ENCODE measurements at regions not wholly inside any gene's neighbourhood (a gene's known extent, or its start where the extent isn't known, plus 50 kb on each side); places are given as distances from the start of the nearest gene placed in this dataset.
"Not testable (repeated sequence)": the region's sequence is repeated elsewhere in the genome, so short reads cannot be mapped to it uniquely, and the experiment has no call there.

DNA sequence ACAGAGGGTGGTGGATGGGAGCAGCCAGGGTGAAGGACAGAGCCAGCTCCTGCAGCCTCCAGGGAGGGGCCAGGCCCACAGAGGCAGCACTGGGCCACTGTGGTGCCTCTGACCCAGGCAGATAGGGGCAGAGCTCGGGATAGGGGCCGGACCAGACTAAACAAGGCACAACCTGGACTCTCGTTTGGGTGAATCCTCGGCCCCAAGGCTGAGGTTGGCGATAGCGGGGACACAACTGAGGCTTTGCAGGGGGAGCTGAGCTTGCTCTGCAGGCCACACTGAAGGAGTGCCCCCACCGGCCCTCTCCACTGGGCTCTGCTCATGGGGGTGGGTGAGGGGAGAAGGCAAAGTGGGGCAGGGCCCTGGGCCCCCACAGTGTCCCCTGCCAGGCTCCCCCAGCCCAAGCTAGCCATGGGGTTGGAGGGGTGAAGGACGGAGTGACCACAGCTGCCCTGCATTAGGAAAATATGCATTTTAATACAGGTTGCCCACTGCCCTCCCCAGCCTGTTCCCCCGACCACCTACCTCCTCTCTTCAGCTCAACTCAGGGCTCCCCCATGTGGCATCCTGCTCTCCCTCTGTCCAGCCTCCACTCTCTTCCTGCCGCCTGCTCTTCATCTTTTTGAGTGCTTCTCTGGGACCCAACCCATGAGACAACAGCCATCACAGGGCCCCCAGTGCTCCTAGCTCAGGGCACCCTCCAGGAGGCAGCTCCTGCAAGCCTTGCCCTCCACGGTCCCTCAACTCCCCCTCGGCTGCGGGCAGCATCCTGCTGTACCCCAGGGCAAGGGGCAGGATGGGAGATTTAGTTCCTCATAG, 152.8 kb downstream of the INHBB start:
- no peak for DNase-seq (ENCODE audit: low read depth)

DNA sequence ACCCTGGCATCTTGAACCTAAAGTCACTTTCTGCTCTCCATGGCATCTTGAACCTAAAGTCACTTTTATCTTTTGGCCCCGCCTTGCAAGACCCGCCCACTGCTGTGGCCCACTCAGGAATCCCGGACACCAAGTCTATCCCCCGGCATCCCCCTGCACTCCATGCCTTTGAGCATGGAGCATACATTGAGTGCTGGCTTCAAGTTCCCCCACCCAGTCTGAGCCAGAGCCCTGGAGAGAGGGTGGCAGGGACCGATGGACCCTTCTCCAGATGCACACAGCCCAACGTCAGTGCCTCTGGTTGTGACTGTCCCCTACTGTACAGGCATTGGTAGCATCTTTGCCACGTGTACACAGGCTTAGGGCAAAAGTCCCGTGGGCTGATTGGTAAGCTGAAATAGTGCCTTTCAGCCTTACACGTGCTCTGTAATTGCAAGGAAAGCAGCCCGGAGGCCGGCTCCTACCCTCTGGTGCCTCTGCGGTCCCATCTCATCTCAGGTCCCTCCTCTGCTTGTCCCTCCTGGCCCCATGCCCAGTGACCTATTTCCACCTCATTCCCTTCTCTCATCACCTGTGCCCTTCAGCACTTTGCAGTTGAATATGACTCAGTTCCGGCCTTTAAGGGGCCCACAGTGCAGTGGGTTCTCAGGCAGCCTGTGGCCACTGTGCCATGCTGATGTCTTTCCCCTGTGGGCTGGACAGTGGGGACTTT, 154.0 kb downstream of the INHBB start:
- DNase-seq (ENCODE audit: low read depth): no peak

DNA sequence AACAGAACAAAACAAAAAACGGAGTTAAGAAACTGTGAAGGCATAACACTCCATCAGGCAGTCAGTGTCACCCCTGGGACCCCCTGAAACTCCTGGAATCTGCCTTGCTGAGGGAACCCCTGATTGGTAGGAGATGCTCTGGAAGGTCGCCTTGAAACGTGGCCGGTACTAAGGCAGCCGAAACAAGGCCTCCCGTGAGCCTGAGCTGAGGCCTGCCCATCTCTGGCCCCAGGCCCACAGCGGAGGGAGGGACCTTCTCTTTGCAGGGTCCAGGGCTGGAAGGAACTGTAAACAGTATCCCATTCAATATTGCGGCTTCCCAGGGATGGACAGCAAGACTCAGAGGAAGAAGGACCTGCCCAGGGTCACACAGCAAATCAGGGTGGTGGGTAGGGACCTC, 155.7 kb downstream of the INHBB start:
- no peak for DNase-seq (ENCODE audit: low read depth)

DNA sequence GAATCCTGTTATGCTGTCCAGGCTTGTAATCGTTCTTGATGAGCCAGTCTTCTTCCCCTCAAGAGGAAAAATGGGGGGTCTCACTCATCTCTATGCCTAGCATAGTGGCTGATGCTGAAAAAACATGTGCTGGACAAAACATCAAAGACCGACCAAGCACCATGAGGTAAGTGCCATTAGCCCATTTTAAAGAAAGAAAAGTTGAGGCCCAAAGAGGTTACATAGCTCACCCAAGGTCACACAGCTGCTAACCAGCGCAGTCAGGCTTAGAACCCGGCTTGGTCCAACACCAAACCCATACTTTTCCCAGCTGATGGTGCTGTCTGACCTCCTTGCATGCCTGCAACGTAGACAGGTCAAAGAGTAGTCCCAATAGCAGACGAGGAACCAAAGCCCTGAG, 156.4 kb downstream of the INHBB start:
- DNase-seq (ENCODE audit: low read depth): no peak

DNA sequence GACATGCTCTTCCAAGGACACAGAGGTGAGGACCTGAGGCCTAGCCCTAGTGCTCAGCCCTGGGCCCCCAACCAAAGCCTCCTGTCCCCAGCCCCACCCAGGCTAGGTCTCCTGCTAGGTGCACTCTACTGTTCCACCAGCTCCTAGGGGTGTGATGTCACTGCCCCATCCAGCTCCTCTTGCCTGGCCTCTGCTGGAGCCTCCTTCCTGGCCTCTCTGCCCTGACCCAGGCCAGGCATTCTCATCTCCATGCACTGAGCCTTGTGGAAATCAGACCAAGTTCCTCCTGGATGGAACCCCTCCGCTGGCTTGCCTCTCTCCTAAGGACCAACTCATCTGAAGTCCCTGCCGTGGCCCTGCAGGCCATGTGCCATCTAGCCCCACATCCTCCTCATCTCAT, 156.8 kb downstream of the INHBB start:
- no peak for DNase-seq (ENCODE audit: low read depth)

DNA sequence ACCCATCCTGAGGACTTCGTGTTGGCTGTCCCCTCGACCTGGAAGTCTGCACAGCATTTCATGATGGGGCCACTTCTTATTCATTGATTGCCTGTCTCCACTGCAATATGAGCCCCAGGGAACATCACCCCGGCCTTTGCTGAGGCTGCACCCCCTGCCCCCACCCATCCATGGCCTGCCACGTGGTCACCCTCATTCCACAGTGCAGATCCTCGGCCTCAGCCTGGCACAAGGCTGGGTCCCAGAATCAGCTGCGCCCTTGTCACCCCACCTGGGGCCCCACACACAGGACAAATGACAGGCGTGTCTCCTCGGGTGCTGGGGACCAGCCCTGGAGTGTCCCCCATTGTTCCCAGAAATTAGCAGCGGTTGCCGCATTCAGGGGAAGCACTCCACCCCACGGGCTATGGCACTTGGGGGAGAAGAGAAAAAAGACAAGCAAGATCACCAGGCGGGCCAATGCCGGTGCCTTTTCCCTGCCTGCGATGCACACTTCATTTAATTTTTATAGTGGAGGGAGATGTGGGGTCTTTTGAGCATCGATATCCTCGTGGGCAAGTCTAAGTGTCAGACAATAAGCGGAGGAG, 157.4 kb downstream of the INHBB start:
- DNase-seq (ENCODE audit: low read depth): no peak

DNA sequence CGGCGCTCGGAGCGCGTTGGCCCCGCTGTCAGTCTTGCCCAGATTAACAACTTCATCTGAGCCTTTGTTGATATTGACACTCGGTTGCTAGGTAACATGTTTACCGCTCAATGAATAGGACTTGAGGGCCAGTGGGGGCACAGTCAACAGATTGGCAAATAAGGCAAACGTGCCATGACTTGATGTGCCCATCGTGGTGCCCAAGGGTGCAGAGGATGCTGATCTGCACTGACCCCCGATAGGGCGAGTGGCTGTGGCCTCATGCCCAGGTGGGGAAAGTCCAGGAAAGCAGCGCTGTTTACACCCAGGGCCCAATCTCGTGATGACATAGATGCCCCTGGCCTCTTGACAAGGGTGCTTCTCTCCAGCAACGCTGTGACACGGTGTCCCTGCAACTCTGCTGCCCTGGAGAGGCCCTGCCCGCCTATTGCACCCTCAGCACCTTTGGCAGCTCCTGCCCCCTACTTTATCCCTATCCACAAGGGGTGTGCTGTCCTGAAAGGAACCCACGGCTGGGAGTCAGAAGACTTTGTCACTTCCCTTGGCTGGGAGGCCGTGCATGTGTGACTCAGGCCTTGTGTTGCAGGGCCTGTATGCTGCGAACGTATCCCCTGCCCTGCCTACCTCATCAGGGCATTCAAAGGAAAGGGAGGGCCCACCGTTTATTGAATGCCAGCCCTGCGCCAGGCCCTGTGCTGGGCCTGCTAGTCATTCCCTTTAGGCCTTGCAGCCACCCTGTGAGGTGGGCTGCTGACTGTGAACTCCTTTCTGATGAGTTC, 158.0 kb downstream of the INHBB start:
- DNase-seq (ENCODE audit: low read depth): no peak

DNA sequence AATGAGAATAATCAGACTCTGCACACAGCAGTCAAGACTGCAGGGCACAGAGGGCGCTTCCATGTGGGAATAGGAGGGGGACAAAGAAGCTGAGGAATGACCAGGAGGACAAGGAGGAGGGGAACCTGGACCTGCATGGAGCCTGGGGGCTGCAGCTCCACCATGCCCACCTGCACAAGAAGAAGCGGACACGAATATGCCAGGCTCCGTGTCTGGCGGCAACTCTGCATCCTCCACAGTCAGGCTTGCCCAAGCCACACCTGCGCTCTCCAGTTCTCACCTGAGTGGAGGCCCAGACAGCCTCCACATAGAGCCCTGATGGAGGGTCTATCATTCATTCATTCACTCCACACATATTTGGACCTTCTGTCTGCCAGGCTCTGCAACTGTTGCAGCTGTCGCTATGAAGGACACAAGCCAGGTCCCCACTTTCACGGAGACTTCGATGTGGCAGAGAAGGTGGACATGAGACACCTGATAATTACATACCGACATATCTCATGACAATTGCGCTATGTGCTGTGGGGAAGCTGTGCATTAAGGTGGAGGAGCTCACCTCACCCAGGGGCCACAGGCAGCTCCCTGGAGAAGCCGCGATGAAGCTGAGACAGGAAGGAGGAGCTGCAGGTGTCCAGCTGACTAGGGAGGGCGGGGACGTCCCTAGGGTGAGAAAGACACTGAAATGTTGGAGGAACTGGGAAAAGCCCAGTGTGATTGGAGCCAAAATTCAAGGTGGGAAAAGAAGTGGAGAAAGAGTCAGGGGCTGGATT, 159.2 kb downstream of the INHBB start:
- DNase-seq (ENCODE audit: low read depth): no peak

DNA sequence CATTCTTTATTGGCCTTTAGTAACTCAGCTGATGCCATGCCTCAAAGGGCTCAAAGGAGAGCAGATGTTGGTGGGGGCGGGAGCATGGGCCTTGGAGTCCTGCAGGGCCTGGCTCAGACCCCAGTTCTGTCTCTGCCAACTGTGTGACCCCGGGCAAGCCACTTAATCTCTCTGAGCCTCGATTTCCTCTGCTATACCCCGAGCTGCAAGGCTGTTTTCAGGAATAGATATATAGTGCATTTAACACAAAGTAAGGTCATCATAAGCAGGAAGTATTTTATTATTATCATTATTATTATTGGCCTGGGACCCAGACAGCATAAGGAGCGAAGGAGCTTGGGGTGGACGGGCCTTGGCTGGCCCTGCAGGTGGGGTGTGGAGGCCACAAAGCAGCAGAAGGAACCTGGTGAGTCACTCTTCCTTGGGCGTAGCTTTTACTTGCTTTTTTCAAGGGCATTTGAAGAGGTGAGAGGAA, 162.7 kb downstream of the INHBB start:
- DNase-seq (ENCODE audit: low read depth): no peak

DNA sequence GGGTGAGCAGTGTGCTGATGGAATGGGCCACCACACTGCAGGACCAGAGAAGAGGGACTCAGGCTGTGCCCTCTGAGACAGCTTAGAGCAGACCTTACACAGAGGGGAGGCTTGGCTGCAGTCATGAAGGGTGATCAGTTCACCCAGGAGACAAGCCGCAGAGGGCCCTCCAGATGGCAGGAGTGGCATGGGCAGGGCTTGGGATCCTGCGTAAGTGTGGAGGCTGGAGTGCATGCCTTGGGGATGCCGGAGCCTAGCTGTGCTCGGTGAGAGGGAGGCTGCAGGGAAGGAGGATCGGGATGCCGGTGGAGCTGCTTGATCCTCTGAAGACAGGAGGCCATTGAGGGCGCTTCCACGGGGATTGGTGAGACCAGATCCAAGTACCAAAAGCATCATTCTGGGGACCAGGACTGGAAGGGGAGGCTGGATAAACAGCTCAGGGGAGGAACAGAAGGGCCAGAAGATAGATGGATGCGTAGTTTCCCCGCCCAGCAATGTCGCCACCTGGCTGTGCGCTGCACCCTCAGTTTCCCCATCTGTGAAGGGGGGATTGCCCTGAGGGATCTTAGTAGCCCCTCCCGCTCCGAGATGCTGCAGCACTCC, 163.4 kb downstream of the INHBB start:
- no peak for DNase-seq (ENCODE audit: low read depth)

DNA sequence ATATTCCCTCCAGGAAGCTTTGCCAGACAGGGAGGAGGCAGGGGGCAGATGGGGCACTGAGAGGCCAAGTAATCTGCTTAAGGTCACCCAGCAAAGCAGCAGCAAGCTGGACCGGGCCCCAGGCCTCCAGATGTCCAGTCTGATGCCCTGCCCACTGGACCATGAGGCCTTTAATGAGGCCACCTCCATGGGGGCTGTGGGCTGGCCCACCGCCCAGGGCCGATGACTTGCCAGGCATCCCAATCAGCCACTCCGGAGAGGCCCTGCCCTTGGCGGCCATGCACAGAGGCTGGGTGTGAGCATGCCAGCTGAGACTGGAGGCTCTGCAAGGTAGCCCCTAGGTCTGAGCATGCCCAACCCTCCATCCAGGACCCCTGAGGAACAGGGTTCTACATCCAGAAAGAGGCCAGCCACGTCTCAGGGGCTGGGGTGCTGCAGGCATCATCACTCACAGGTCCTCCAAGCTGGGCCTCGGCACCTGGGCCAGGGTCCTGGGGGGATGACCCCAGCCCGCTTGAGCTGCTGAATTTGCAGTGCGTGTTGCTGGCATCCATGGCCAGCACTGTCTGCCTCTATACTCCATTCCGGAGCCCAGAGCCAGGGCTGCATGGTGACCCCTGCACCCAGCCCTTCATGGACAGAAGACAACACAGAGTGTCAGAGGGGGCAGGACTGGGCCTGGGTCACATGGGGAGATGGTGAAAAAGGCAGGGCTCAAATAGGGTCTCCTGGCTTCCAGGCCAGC, 164.2 kb downstream of the INHBB start:
- DNase-seq (ENCODE audit: low read depth): no peak

DNA sequence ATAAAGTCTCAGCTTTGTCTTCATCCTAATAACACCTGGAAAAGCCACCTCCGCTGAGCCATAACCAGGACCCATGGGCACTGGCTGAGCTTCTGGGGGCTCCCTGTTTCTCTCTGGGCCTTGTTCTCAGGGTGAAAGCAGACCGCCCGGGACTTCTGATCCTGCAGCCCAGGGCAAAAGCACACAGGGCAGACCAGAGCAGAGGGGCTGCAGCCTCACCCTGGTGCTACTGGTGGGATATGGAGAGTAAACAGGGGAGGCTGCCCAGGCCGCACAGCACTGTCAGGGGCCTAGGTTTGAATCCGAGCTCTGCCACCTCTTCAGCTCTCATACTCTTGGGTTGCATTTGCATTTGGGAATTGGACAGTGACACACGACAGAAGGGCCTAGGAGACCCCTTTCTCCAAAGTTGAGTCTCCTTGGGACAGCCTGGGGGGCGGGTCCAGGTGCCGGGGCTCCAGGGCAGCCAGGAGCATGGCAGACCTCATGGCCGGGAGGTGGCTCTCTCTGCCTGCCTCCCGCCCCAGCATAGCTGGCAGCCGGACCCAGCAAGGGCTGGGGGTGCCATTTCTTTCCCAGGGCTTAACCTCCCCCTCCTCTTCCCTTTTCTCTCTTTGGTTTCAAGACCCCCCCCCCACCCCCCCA, 164.9 kb downstream of the INHBB start:
- DNase-seq (ENCODE audit: low read depth): no peak

DNA sequence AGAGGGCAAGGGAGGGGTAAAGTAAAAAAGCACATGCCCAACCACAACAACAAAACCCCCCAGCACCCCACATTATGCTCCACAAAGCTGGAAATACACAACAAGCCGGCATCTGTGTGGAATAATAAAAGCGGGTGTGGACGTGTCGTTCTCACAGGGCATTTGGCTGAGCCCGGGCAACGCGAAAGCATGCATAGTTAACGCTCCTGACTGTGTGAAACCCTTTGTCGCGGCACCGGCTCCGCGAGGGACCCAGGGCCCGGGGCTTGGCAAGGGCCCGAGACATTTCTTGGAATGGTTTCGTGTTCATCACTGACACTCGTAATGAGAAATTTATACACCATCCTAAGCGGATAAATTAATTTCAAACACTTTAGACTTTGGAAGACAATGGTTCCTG, 165.6 kb downstream of the INHBB start:
- no peak for DNase-seq (ENCODE audit: low read depth)

DNA sequence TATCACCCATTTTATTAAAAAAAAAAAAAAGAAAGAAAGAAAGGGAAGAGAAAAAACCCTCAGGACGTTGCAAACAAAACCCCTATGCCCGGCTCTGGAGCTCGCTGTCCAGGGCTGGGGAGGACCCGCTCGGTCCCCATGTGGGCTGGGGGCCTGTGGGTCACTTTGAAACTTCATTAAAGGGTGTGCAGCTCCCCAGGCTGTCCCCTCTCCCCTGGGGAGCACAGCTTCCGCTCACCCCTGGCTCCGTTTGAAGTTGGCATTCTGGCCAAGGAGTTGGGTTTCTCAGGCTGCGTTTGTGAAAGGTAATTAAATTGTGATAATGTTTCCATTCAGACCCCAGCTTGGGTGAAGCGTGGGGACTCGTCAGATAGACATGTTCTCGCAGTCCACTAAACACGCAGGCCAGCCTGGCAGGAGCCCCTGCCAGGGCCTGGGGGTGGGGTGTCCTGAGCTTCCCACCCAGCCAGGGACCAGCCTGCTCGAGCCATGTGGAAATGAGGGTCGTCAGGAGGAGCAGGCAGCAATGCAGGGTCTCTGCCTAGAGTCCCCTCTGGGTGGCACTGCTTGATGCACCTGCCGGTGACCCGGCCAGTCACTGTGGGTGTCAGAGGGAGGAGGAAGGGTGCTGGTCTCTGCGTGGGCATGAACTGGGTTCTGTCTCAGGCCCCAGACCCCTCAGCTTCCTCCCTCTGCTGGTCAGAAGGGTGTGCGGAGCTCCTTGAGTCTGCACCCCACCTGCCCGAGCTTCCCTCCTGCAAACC, 166.2 kb downstream of the INHBB start:
- DNase-seq (ENCODE audit: low read depth): no peak

DNA sequence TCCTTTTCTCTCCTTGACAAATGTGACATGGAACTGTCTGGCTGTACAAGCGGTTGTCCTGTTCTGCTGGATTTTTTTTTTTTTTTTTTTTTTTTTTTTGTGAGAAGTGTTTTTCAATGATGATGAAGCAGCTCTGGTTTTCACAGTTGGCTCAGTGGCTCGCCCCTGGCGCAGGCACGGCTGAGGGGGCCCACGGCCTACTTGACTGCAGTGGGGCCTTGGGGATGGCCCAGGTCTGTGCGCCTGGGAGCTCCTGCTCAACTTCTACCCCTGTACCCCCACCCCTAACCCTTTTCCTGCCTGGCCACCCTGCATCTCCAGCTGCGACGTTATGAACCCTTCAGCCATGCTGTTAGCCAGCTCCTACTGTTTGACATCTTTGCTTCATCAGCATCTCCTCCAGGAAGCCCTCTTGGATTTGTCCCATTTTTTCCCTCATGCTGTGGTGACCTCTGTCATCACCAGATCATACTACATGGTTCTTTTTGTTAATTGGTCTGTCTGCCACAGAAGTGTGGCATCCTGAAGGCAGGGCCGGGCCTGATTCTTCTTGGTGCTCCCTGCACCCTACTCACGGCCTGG, 167.9 kb downstream of the INHBB start:
- DNase-seq (ENCODE audit: low read depth): no peak

DNA sequence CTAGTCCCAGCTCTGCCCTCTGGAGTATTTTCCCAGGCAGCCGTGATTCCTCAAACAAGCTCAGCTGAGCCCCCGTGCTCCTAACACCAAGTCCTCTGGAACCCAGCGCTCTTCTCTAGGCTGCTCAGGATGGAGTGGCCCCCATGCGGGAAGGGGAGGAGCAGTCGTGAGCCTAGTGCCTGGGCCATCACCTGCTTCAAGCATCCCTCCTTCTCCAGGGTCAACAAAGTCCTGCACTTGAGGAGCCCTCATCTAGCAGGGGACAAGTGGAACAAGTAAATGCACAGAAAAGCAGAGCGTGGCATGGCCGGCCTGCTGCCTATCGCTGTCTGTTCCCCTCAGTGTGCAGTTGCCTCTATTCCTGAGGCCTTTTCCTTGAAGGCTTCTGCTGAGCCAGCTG, 168.6 kb downstream of the INHBB start:
- DNase-seq (ENCODE audit: low read depth): no peak

DNA sequence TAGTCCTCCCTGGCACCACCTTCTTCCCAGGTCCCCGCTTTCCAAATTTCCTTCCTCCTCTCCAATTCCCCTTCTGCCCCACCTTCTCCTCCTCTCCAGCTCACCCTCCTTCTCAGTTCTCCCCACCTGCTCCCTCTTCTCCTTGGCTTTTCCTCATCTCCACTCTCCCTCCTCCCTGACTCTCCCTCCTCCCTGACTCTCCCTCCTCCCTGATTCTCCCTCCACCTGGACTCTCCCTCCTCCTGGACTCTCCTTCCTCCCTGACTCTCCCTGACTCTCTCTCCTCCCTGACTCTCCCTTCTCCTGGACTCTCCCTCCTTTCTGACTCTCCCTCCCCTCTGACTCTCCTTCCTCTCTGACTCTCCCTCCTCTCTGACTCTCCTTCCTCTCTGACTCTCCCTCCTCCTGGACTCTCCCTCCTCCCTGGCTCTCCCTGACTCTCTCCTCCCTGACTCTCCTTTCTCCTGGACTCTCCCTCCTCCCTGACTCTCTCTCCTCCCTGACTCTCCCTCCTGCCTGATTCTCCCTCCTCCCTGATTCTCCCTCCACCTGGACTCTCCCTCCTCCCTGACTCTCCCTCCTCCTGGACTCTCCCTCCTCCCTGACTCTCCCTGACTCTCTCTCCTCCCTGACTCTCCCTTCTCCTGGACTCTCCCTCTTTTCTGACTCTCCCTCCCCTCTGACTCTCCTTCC, 169.3 kb downstream of the INHBB start:
- DNase-seq (ENCODE audit: low read depth): not testable (repeated sequence)

All from activated T-helper 9 cell treated with anti-CD3 and anti-CD28 coated beads, Interleukin-2, amount 50 U/mL, for 16 hours (primary cell).